ENCODE measurements at regions not wholly inside any gene's neighbourhood (a gene's known extent, or its start where the extent isn't known, plus 50 kb on each side); places are given as distances from the start of the nearest gene placed in this dataset.
A peak's percentile ranks its signal among the peaks of the same experiment; 100 is the strongest.

DNA sequence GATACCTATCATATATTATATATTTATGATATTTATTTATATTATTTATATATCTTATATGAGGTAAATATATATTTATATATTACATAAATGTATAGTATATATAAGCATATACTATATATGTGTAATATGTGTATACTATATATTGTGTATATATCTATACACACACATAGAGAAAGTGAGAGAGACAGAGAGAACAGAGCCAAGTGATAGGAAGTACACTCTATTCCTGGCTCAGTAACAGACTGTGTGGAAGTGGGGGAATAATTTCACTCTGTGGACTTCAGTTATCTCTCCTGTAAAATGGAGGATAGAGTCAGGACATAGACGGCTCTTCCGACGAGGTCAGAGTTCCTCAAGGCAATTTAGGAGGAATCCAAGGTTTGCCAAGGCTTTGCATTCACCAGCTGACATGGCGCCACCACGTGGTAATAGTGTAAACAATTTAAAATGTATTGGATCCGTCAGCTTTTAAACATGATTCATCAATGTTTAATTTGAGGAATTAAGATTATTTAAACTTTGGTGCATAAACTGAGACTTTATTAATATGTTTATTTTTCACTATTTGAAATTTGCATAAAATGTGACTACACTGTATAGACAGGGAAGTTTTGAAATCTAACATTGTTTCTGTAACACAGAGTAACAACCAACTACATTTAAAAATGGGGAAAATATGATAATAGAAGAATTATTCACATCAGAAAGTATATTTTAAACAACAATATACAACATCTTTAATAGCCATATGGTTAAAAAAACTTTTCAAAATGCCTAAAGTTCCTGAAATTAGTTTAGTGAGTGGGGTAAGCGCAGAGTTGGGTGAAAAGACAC lies 75.4 kb upstream of the TMEM244 start:
- TF ChIP-seq POLR2A (IDR thresholded peaks at IDR 0.05): no peak
- TF ChIP-seq, protein P1, sequence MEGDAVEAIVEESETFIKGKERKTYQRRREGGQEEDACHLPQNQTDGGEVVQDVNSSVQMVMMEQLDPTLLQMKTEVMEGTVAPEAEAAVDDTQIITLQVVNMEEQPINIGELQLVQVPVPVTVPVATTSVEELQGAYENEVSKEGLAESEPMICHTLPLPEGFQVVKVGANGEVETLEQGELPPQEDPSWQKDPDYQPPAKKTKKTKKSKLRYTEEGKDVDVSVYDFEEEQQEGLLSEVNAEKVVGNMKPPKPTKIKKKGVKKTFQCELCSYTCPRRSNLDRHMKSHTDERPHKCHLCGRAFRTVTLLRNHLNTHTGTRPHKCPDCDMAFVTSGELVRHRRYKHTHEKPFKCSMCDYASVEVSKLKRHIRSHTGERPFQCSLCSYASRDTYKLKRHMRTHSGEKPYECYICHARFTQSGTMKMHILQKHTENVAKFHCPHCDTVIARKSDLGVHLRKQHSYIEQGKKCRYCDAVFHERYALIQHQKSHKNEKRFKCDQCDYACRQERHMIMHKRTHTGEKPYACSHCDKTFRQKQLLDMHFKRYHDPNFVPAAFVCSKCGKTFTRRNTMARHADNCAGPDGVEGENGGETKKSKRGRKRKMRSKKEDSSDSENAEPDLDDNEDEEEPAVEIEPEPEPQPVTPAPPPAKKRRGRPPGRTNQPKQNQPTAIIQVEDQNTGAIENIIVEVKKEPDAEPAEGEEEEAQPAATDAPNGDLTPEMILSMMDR (IDR thresholded peaks at IDR 0.05): peak in 4 of 5 experiments; percentile 39 to 49 (median 42)
- TF ChIP-seq EP300 (IDR thresholded peaks at IDR 0.05): no peak
